ENCODE measurements at regions not wholly inside any gene's neighbourhood (a gene's known extent, or its start where the extent isn't known, plus 50 kb on each side); places are given as distances from the start of the nearest gene placed in this dataset.

GRCh38 chr1:55282058-55282457, 66.9 kb upstream of the USP24 start:
- no peak for TF ChIP-seq CTCF (IDR thresholded peaks at IDR 0.05; ENCODE audit: borderline replicate concordance, insufficient read depth, low read depth, low read length)
- H3K4me3 ChIP-seq (ENCODE audit: low read depth, low read length) = no peak overlapping the region

GRCh38 chr1:55280731-55281130, 65.6 kb upstream of the USP24 start:
- H3K4me3 ChIP-seq (ENCODE audit: low read depth, low read length) = no peak overlapping the region
- no peak for TF ChIP-seq CTCF (IDR thresholded peaks at IDR 0.05; ENCODE audit: borderline replicate concordance, insufficient read depth, low read depth, low read length)

DNA sequence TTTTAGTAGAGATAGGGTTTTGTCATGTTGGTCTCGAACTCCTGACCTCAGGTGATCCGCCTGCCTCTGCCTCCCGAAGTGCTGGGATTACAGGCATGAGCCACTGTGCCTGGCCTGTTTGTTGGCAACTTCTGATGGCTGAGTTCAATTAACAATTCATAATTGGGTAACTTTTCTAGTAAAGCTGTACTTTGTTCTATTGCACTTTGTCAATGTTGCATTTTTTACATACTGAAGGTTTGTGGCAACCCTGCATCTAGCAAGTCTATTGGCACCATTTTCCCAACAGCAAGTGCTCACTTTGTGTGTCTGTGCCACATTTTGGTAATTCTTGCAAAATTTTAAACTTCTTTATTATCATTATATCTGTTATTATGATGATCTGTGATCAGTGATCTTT, 64.5 kb upstream of the USP24 start:
- no peak overlapping the region for H3K4me3 ChIP-seq (ENCODE audit: low read depth, low read length)
- TF ChIP-seq CTCF (IDR thresholded peaks at IDR 0.05; ENCODE audit: borderline replicate concordance, insufficient read depth, low read depth, low read length) = no peak

- no peak for TF ChIP-seq CTCF (IDR thresholded peaks at IDR 0.05; ENCODE audit: borderline replicate concordance, insufficient read depth, low read depth, low read length)
These were observed 63.2 kb upstream of the USP24 start for GRCh38 chr1:55278378-55278777.

GRCh38 chr1:55277377-55278130, 62.4 kb upstream of the USP24 start:
- TF ChIP-seq CTCF (IDR thresholded peaks at IDR 0.05; ENCODE audit: borderline replicate concordance, insufficient read depth, low read depth, low read length) = peak; percentile 79
- no peak overlapping the region for H3K4me3 ChIP-seq (ENCODE audit: low read depth, low read length)

More at GRCh38 chr1:55278378-55278777, 63.2 kb upstream of the USP24 start:
- H3K4me3 ChIP-seq (ENCODE audit: low read depth, low read length) = no peak overlapping the region

- H3K4me3 ChIP-seq (ENCODE audit: low read depth, low read length) = no peak overlapping the region
- TF ChIP-seq CTCF (IDR thresholded peaks at IDR 0.05; ENCODE audit: borderline replicate concordance, insufficient read depth, low read depth, low read length) = no peak
These were observed 61.7 kb upstream of the USP24 start for GRCh38 chr1:55276671-55277376.

- H3K4me3 ChIP-seq (ENCODE audit: low read depth, low read length) = no peak overlapping the region
- TF ChIP-seq CTCF (IDR thresholded peaks at IDR 0.05; ENCODE audit: borderline replicate concordance, insufficient read depth, low read depth, low read length) = no peak
These were observed 60.8 kb upstream of the USP24 start for GRCh38 chr1:55275941-55276341.

Measured in GM12875 (cell line).